ENCODE measurements at regions not wholly inside any gene's neighbourhood (a gene's known extent, or its start where the extent isn't known, plus 50 kb on each side); places are given as distances from the start of the nearest gene placed in this dataset.

GRCh38 chr13:76654263-76654662 is 231.9 kb downstream of the KCTD12 start:
- DNase-seq = no peak

- DNase-seq = no peak
Observed at GRCh38 chr13:76651286-76651685, 234.9 kb downstream of the KCTD12 start.

- no peak for DNase-seq
Observed at GRCh38 chr13:76647550-76647949, 238.7 kb downstream of the KCTD12 start.

- no peak for DNase-seq
Observed at GRCh38 chr13:76646946-76647345, 239.3 kb downstream of the KCTD12 start.

- DNase-seq = no peak
Observed at GRCh38 chr13:76645632-76646031, 240.6 kb downstream of the KCTD12 start.

GRCh38 chr13:76644906-76645305 is 241.3 kb downstream of the KCTD12 start:
- DNase-seq = no peak

- DNase-seq = no peak
Observed at GRCh38 chr13:76643596-76643995, 242.6 kb downstream of the KCTD12 start.

GRCh38 chr13:76641056-76641455 is 245.1 kb downstream of the KCTD12 start:
- no peak for DNase-seq

GRCh38 chr13:76638882-76639281 is 247.3 kb downstream of the KCTD12 start:
- DNase-seq = no peak

- DNase-seq = no peak
Observed at GRCh38 chr13:76638181-76638580, 248.0 kb downstream of the KCTD12 start.

- no peak for DNase-seq
Observed at GRCh38 chr13:76637641-76638141, 248.5 kb downstream of the KCTD12 start.

GRCh38 chr13:76636829-76637228 is 249.4 kb downstream of the KCTD12 start:
- DNase-seq = no peak

- no peak for DNase-seq
Observed at GRCh38 chr13:76635232-76636230, 250.7 kb downstream of the KCTD12 start.

- DNase-seq = no peak
Observed at GRCh38 chr13:76634431-76635191, 251.6 kb downstream of the KCTD12 start.

- DNase-seq = no peak
Observed at GRCh38 chr13:76632401-76633044, 253.7 kb downstream of the KCTD12 start.

GRCh38 chr13:76630629-76631230 is 255.5 kb downstream of the KCTD12 start:
- no peak for DNase-seq

GRCh38 chr13:76622315-76623040 is 263.7 kb downstream of the KCTD12 start:
- DNase-seq = no peak

GRCh38 chr13:76621705-76622104 is 264.5 kb downstream of the KCTD12 start:
- DNase-seq = no peak

- DNase-seq = no peak
Observed at GRCh38 chr13:76620036-76620435, 266.2 kb downstream of the KCTD12 start.

- no peak for DNase-seq
Observed at GRCh38 chr13:76619631-76620030, 266.6 kb downstream of the KCTD12 start.

- no peak for DNase-seq
Observed at GRCh38 chr13:76610819-76611415, 275.3 kb downstream of the KCTD12 start.

GRCh38 chr13:76609643-76610042 is 276.6 kb downstream of the KCTD12 start:
- DNase-seq = no peak
